ENCODE measurements at regions not wholly inside any gene's neighbourhood (a gene's known extent, or its start where the extent isn't known, plus 50 kb on each side); places are given as distances from the start of the nearest gene placed in this dataset.

DNA sequence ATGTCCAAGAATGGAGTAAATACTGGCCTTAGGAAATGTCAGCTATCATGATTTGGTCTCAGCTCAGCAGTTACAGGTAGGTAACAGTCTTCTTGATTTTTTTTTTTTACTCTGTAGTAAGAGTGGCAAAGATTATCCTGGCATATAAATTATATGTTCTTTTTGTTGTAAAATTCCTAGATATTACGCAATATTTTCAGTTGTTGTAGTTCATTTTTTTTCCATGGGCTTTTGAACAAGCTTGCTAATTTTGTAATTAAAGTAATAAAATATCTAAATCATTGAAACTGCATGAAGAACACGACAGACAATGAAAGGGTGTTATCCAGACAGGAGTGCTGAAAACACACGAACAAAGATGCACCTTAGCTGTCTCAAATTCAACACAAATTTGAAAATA lies 249.4 kb downstream of the PRDM9 start:
- TF ChIP-seq CTCF (IDR thresholded peaks at IDR 0.05) (no peak), POLR2A (IDR thresholded peaks at IDR 0.05) (no peak)
